K562 (cell line): ENCODE measurements at regions not wholly inside any gene's neighbourhood (a gene's known extent, or its start where the extent isn't known, plus 50 kb on each side); places are given as distances from the start of the nearest gene placed in this dataset.

ENCODE experiments used
- TF ChIP-seq, protein P1 (sequence below), 2 experiments: fragments of 450-650 bp in 1 of 2; sonication (generic) in 1 of 2; formaldehyde crosslinking in 1 of 2; IDR thresholded peaks; 2 replicates each; pipeline versions ENCODE4 v1.7.1 to v1.9.0; 2016 to 2022; ENCODE audit warnings: inconsistent platforms in 1 of 2, mild to moderate bottlenecking in 1 of 2, missing genetic modification reagents in 1 of 2

DNA sequence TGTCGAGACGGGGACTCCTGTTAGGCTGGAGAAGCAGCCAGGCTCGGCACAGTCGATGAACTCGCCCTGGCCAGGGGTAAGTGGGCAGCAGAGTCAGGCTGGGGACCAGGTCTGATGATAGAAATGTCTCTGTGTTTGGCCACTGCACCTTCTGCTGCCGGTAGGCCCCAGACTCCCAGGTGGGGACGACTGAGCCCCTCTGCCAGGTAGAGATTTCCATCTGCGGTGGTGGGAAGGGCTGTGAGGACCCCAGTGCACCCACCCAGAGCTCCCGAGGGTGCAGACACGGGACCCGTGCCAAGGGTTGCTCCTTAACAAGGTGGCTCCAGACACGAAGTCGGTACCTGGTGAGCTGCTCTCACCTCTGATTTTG, 862.5 kb downstream of the TBC1D22A start (continued):
- TF ChIP-seq, protein P1, sequence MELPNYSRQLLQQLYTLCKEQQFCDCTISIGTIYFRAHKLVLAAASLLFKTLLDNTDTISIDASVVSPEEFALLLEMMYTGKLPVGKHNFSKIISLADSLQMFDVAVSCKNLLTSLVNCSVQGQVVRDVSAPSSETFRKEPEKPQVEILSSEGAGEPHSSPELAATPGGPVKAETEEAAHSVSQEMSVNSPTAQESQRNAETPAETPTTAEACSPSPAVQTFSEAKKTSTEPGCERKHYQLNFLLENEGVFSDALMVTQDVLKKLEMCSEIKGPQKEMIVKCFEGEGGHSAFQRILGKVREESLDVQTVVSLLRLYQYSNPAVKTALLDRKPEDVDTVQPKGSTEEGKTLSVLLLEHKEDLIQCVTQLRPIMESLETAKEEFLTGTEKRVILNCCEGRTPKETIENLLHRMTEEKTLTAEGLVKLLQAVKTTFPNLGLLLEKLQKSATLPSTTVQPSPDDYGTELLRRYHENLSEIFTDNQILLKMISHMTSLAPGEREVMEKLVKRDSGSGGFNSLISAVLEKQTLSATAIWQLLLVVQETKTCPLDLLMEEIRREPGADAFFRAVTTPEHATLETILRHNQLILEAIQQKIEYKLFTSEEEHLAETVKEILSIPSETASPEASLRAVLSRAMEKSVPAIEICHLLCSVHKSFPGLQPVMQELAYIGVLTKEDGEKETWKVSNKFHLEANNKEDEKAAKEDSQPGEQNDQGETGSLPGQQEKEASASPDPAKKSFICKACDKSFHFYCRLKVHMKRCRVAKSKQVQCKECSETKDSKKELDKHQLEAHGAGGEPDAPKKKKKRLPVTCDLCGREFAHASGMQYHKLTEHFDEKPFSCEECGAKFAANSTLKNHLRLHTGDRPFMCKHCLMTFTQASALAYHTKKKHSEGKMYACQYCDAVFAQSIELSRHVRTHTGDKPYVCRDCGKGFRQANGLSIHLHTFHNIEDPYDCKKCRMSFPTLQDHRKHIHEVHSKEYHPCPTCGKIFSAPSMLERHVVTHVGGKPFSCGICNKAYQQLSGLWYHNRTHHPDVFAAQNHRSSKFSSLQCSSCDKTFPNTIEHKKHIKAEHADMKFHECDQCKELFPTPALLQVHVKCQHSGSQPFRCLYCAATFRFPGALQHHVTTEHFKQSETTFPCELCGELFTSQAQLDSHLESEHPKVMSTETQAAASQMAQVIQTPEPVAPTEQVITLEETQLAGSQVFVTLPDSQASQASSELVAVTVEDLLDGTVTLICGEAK (IDR thresholded peaks at IDR 0.05) = no peak
- TF ChIP-seq, protein P1 (CRISPR knock-in tag; IDR thresholded peaks at IDR 0.05) = no peak
- TF ChIP-seq, all 486 proteins: peak for 0
